ENCODE measurements at regions not wholly inside any gene's neighbourhood (a gene's known extent, or its start where the extent isn't known, plus 50 kb on each side); places are given as distances from the start of the nearest gene placed in this dataset.

GRCh38 chr9:129514497-129514867, 106.4 kb downstream of the C9orf50 start:
- TF ChIP-seq CTCF (IDR thresholded peaks at IDR 0.05) (no peak), POLR2A (IDR thresholded peaks at IDR 0.05) (no peak), POLR2AphosphoS5 (IDR thresholded peaks at IDR 0.05) (no peak), EP300 (IDR thresholded peaks at IDR 0.05) (no peak)
